ENCODE measurements at regions not wholly inside any gene's neighbourhood (a gene's known extent, or its start where the extent isn't known, plus 50 kb on each side); places are given as distances from the start of the nearest gene placed in this dataset.

DNA sequence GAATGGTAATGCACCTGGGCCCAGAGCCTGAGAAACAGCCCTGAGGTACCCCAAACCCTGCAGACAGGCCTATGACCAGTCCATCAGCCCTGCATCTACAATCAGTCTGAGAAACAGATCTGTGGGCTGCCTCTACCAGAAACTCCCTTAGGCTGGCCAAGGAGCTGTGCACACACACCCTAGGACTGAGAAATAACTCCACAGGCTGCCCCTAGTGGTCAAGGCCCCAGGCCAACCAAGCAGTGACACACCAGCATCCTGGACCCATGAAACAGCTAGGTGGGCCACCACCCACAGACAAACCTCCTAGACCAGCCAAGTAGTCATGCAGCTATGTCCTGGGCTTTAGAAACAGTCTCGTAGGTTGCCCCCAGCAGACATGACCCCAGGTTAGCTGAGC, 253.6 kb upstream of the VLDLR start:
- H3K4me3 ChIP-seq = no peak overlapping the region
- no peaks in the 10 kb centered on the region for H3K27me3 ChIP-seq

DNA sequence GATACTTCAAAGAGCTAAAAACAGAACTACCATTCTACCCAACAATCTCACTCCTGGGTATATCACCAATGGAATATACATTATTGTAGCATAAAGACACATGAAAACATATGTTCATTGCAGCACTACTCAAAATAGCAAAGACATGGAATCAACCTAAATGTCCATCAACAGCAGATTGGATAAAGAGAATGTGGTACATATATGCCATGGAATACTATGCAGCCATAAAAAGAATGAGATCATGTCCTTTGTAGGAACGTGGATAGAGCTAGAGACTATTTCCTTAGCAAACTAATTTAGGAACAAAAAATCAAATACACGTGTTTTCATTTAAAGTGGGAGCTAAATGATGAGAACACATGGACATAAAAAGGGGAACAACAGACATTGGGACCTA, 247.9 kb upstream of the VLDLR start:
- H3K27ac ChIP-seq = no peak overlapping the region
- no peaks in the 10 kb centered on the region for H3K36me3 ChIP-seq
- H3K4me3 ChIP-seq = no peak overlapping the region
- no peaks in the 10 kb centered on the region for H3K27me3 ChIP-seq
- H3K4me1 ChIP-seq = no peaks in the 10 kb centered on the region
- TF ChIP-seq, protein P1, sequence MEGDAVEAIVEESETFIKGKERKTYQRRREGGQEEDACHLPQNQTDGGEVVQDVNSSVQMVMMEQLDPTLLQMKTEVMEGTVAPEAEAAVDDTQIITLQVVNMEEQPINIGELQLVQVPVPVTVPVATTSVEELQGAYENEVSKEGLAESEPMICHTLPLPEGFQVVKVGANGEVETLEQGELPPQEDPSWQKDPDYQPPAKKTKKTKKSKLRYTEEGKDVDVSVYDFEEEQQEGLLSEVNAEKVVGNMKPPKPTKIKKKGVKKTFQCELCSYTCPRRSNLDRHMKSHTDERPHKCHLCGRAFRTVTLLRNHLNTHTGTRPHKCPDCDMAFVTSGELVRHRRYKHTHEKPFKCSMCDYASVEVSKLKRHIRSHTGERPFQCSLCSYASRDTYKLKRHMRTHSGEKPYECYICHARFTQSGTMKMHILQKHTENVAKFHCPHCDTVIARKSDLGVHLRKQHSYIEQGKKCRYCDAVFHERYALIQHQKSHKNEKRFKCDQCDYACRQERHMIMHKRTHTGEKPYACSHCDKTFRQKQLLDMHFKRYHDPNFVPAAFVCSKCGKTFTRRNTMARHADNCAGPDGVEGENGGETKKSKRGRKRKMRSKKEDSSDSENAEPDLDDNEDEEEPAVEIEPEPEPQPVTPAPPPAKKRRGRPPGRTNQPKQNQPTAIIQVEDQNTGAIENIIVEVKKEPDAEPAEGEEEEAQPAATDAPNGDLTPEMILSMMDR (IDR thresholded peaks at IDR 0.05) = no peak
- TF ChIP-seq POLR2A (IDR thresholded peaks at IDR 0.05) (no peak), EP300 (IDR thresholded peaks at IDR 0.05) (no peak)
- DNase-seq (ENCODE audit: low spot score in 2 of 2) = no peak
- 85% methylated on average over 2 of the region's 2 CpGs for WGBS
- no peaks in the 10 kb centered on the region for H3K9me3 ChIP-seq

More for the DNA sequence above, 253.6 kb upstream of the VLDLR start:
- WGBS = no CpG with 5 or more reads among the region's 1 CpG
- H3K36me3 ChIP-seq = no peaks in the 10 kb centered on the region
- no peak overlapping the region for H3K27ac ChIP-seq
- no peaks in the 10 kb centered on the region for H3K4me1 ChIP-seq
- no peak for DNase-seq (ENCODE audit: low spot score in 2 of 2)
- no peaks in the 10 kb centered on the region for H3K9me3 ChIP-seq
- TF ChIP-seq, protein P1 (IDR thresholded peaks at IDR 0.05) = no peak
- TF ChIP-seq POLR2A (IDR thresholded peaks at IDR 0.05) (no peak), POLR2AphosphoS5 (IDR thresholded peaks at IDR 0.05) (no peak), EP300 (IDR thresholded peaks at IDR 0.05) (no peak)

DNA sequence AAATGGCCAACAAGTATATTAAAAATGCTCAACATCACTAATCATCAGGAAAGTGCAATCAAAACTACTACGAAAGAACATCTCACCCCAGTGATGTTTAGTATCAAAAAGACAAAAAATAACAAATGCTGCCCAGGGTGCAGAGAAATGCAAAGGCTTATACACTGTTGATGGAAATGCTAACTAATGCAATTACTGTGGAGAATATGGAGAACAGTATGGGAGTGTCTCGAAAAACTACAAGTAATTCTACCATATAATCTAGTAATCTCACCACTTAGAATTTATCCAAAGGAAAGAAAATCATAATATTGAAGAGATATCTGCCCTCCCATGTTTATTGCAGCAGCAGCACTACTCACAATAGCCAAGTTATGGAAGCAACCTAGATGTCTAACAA, 246.5 kb upstream of the VLDLR start:
- H3K36me3 ChIP-seq = no peaks in the 10 kb centered on the region
- 91% methylated on average over 2 of the region's 2 CpGs for WGBS

DNA sequence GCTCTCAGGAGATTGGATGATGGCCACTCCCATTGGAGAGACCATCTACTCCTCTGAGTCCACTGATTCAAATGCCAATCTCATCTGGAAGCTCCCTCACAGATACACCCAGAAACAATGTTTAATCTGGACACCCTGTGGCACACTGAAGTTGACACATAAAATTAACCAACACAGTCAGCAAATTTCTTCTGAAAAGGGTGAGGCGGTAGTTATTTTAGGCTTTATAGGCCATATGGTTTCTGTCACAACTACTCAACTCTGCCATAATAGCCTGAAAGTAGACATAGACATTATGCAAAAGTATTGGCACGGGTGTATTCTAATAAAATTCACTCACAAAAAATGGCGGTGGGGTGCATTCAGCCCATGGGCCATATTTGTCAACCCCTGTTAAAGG, 244.5 kb upstream of the VLDLR start:
- H3K9me3 ChIP-seq = no peaks in the 10 kb centered on the region
- H3K36me3 ChIP-seq = no peaks in the 10 kb centered on the region
- no peak overlapping the region for H3K4me3 ChIP-seq
- 88% methylated on average over 3 of the region's 3 CpGs for WGBS
- no peak for DNase-seq (ENCODE audit: low spot score in 2 of 2)
- H3K4me1 ChIP-seq = no peaks in the 10 kb centered on the region
- TF ChIP-seq, protein P1 (IDR thresholded peaks at IDR 0.05) = no peak
- TF ChIP-seq EP300 (IDR thresholded peaks at IDR 0.05) (no peak), POLR2A (IDR thresholded peaks at IDR 0.05) (no peak), POLR2AphosphoS5 (IDR thresholded peaks at IDR 0.05) (no peak)
- no peaks in the 10 kb centered on the region for H3K27me3 ChIP-seq
- H3K27ac ChIP-seq = no peak overlapping the region

More for the DNA sequence above, 246.5 kb upstream of the VLDLR start:
- Histone ChIP-seq H3K9me3 (no peaks in the 10 kb centered on the region), H3K27me3 (no peaks in the 10 kb centered on the region), H3K27ac (no peak overlapping the region), H3K4me3 (no peak overlapping the region), H3K4me1 (no peaks in the 10 kb centered on the region)
- TF ChIP-seq, protein P1 (IDR thresholded peaks at IDR 0.05) = no peak
- TF ChIP-seq EP300 (IDR thresholded peaks at IDR 0.05) (no peak), POLR2A (IDR thresholded peaks at IDR 0.05) (no peak), POLR2AphosphoS5 (IDR thresholded peaks at IDR 0.05) (no peak)
- DNase-seq (ENCODE audit: low spot score in 2 of 2) = no peak

DNA sequence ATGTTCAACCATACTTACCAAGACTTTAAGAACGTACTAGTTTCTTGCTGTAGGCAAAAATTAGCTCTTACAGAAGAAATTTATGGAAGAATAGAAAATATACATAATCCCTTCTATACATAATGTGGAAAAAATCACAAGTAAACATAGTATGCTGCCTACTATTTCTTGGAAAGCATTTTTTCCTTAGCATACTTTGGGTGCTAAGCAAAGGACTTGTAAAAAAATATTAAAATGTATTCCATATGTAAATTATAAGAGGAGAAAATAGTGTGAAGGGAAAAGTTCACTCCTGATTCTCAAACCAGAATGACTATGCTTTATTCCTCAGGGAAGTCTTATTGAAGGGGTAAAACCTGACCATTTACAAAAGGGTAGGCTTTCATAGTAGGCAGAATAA, 243.8 kb upstream of the VLDLR start:
- Histone ChIP-seq H3K9me3 (no peaks in the 10 kb centered on the region), H3K27me3 (no peaks in the 10 kb centered on the region), H3K36me3 (no peaks in the 10 kb centered on the region), H3K27ac (no peak overlapping the region), H3K4me3 (no peak overlapping the region), H3K4me1 (no peaks in the 10 kb centered on the region)
- TF ChIP-seq POLR2AphosphoS5 (IDR thresholded peaks at IDR 0.05) = no peak
- TF ChIP-seq, protein P1 (IDR thresholded peaks at IDR 0.05) = no peak
- no peak for TF ChIP-seq POLR2A (IDR thresholded peaks at IDR 0.05)
- TF ChIP-seq EP300 (IDR thresholded peaks at IDR 0.05) = no peak
- 77% methylated on average over 1 of the region's 1 CpG for WGBS
- no peak for DNase-seq (ENCODE audit: low spot score in 2 of 2)
